K562 (cell line): ENCODE measurements at regions not wholly inside any gene's neighbourhood (a gene's known extent, or its start where the extent isn't known, plus 50 kb on each side); places are given as distances from the start of the nearest gene placed in this dataset.

ENCODE experiments used
- ATAC-seq: fragments of 200-7000 bp; cut with Tn5 transposase; 3 replicates; pipeline ENCODE4 v1.9.1; 2020; ENCODE audit warnings: moderate library complexity
- BruUV-seq: library from RNA; stranded (reverse); fragments of 400-500 nt; replicated peaks from 2 replicates; lab custom pipeline; 2021; lab: Mats Ljungman, UMichigan
- CTCF ChIA-PET: fragments of 300-600 bp; formaldehyde crosslinking; extraction: SDS; loops from one replicate; lab custom pipeline; 2021; ENCODE audit warnings: low intra/inter-chr PET ratio; lab: Yijun Ruan, JAX
- POLR2A ChIA-PET: fragments of 300-600, 350-650 bp; sonication (Branson Sonifier 250); formaldehyde crosslinking; extraction: SDS; loops from one replicate; lab custom pipeline; 2021; ENCODE audit warnings: antibody characterized with exemption, inconsistent platforms; lab: Yijun Ruan, JAX
- DNase-seq, 4 experiments: peaks; one replicate each; pipeline versions ENCODE4 v3.0.0 to v3.0.0-alpha.2; 2011 to 2018; ENCODE audit warnings: low spot score in 3 of 4, mixed read lengths in 3 of 4; ENCODE audit errors: extremely low read depth in 1 of 4
- FAIRE-seq: peaks from 2 replicates; lab custom pipeline; 2011; peaks lifted over from hg19 to GRCh38; lab: Jason Lieb, UNC
- H2AFZ ChIP-seq: 2 replicates; pipeline ENCODE4 v1.6.0; 2011; ENCODE audit warnings: low read depth, low read length, control low read depth, inconsistent platforms
- H3K27ac ChIP-seq: fragments of 200-600 bp; 3 replicates; pipeline ENCODE4 v1.8.0; 2011; ENCODE audit warnings: low read depth, mild to moderate bottlenecking, control low read depth, inconsistent platforms, low read length, moderate library complexity, mixed read lengths; ENCODE audit errors: extremely low read depth
- H3K27me3 ChIP-seq, 2 experiments: fragments of 300-600 bp in 1 of 2; 2 replicates in 1 of 2; 3 replicates in 1 of 2; pipeline versions ENCODE4 v1.6.0 to v1.8.0; 2011; ENCODE audit warnings: inconsistent platforms in 2 of 2, low read length in 2 of 2, mild to moderate bottlenecking in 1 of 2, mixed read lengths in 1 of 2, moderate library complexity in 1 of 2; ENCODE audit not compliant: control insufficient read depth in 2 of 2, insufficient read depth in 2 of 2
- H3K36me3 ChIP-seq: fragments of 300-600 bp; 3 replicates; pipeline ENCODE4 v1.8.0; 2011; ENCODE audit warnings: mild to moderate bottlenecking, low read length, inconsistent platforms; ENCODE audit not compliant: control insufficient read depth, insufficient read depth
- H3K4me1 ChIP-seq, 2 experiments: fragments of 200-600 bp in 1 of 2; replicated peaks in 1 of 2; 2 replicates in 1 of 2; 3 replicates in 1 of 2; pipeline versions ENCODE4 v1.5.1 to v1.8.0; 2011; ENCODE audit warnings: inconsistent platforms in 2 of 2, low read length in 2 of 2, mild to moderate bottlenecking in 1 of 2, mixed read lengths in 1 of 2, moderate library complexity in 1 of 2; ENCODE audit not compliant: control insufficient read depth in 2 of 2, insufficient read depth in 2 of 2
- H3K4me2 ChIP-seq: 2 replicates; pipeline ENCODE4 v1.6.1; 2011; ENCODE audit warnings: low read length, control low read depth, inconsistent platforms, mixed read lengths; ENCODE audit not compliant: insufficient read depth
- H3K4me3 ChIP-seq: fragments of 200-600 bp; sonication (generic), shearing (Covaris generic); 2 replicates; pipeline ENCODE4 v1.5.1; 2016; ENCODE audit warnings: control low read depth, inconsistent platforms
- H3K79me2 ChIP-seq: fragments of 200-600 bp; 3 replicates; pipeline ENCODE4 v1.8.0; 2011; ENCODE audit warnings: low read length, inconsistent platforms; ENCODE audit not compliant: control insufficient read depth, insufficient read depth
- H3K9ac ChIP-seq, 2 experiments: 2 replicates each; pipeline versions ENCODE4 v1.6.0 to v1.6.1; 2011; ENCODE audit warnings: low read depth in 2 of 2, low read length in 2 of 2, control low read depth in 1 of 2, inconsistent platforms in 1 of 2, mild to moderate bottlenecking in 1 of 2, mixed read lengths in 1 of 2; ENCODE audit not compliant: insufficient read depth in 1 of 2
- H3K9me1 ChIP-seq: one replicate; pipeline ENCODE4 v1.6.0; 2011; ENCODE audit warnings: inconsistent platforms, mild to moderate bottlenecking, low read length, moderate library complexity; ENCODE audit not compliant: control insufficient read depth, insufficient read depth
- H3K9me3 ChIP-seq: replicated peaks from 2 replicates; pipeline ENCODE4 v1.5.1; 2011; ENCODE audit warnings: low read depth, low read length, inconsistent platforms; ENCODE audit not compliant: control insufficient read depth, insufficient read depth
- H4K20me1 ChIP-seq: replicated peaks from 2 replicates; pipeline ENCODE4 v1.6.1; 2011; ENCODE audit warnings: low read length, inconsistent platforms, mixed read lengths; ENCODE audit not compliant: control insufficient read depth, insufficient read depth
- ASH1L ChIP-seq: fragments of 450-650 bp; IDR thresholded peaks from 2 replicates; pipeline ENCODE4 v1.6.1; 2018; ENCODE audit warnings: borderline replicate concordance, mild to moderate bottlenecking, low read depth; ENCODE audit not compliant: partially characterized antibody
- EGR1 ChIP-seq: fragments of 450-650 bp; conservative IDR thresholded peaks from 2 replicates; pipeline ENCODE4 v1.6.1; 2017; ENCODE audit warnings: mild to moderate bottlenecking
- KAT7 ChIP-seq: sonication (generic); formaldehyde crosslinking; IDR thresholded peaks from 2 replicates; pipeline ENCODE4 v1.8.0; 2022; ENCODE audit warnings: missing genetic modification reagents, mild to moderate bottlenecking, borderline replicate concordance
- NFE2L1 ChIP-seq: fragments of 450-650 bp; IDR thresholded peaks from 2 replicates; pipeline ENCODE4 v1.6.1; 2016; ENCODE audit warnings: missing genetic modification characterization, low read depth, mild to moderate bottlenecking, missing compliant biosample characterization, moderate library complexity, borderline replicate concordance
- SMAD1 ChIP-seq: fragments of 150-350 bp; IDR thresholded peaks from 2 replicates; pipeline ENCODE4 v1.6.1; 2014; ENCODE audit warnings: low read length, low read depth; ENCODE audit not compliant: partially characterized antibody
- SREBF1 ChIP-seq: fragments of 150-350 bp; IDR thresholded peaks from 2 replicates; pipeline ENCODE4 v1.6.1; 2014; ENCODE audit warnings: antibody characterized with exemption, low read depth, low read length, borderline replicate concordance
- WGBS: fragments of 100-300 bp; shearing (Covaris generic); methylation state at CpG from one replicate; pipeline ENCODE4 v1.1.6; 2016; ENCODE audit warnings: low coverage, mixed read lengths; ENCODE audit not compliant: insufficient coverage; ENCODE audit errors: missing lambda C conversion rate; 5-methylcytosine and 5-hydroxymethylcytosine counted together
- in situ Hi-C: fragments of 300-500 bp; cut with MboI; formaldehyde crosslinking; loops from 4 replicates; pipeline ENCODE4 v1.15.0; 2018; ENCODE audit warnings: inconsistent platforms, mixed read lengths
- intact Hi-C: fragments of 100-400 bp; cut with micrococcal nuclease; formaldehyde crosslinking; loops from 2 replicates; pipeline ENCODE4 v1.14.2; 2022
- TF ChIP-seq, protein P1 (sequence below): fragments of 250-450 bp; sonication (Bioruptor Pico); IDR thresholded peaks from 2 replicates; pipeline ENCODE4 v1.4.0; 2020
- TF ChIP-seq, protein P2 (sequence below): fragments of 450-650 bp; formaldehyde crosslinking; IDR thresholded peaks from 2 replicates; pipeline ENCODE4 v1.4.0; 2020; ENCODE audit warnings: mild to moderate bottlenecking, moderate library complexity

DNA sequence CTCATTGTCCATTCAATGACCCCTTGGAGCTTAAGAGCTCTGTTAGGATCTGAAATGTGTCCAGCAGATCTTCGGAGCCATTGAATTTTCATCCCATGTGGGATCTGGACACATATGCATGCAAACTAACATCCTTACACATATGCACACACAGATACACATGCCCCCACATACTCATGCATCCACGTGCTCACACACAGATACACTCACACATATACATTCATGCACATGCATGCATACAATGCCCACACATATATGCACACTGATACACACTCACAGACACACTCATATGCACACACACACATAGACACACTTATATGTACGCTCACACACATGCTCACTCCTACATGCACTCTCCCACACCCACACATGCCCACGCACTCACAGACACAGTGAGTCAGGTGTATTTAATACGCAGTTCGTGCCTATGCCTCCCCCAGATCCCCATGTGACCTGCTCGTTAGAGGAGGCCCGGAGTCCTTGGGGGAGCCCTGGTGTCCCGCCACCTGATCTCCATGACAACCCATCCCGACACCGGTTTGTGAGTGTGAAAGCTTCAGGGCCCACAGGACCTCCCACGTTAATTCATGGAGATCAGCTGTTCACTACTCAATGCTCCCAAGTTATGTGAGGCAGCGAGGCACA lies 121.9 kb upstream of the SULF2 start:
- no peak for FAIRE-seq

DNA sequence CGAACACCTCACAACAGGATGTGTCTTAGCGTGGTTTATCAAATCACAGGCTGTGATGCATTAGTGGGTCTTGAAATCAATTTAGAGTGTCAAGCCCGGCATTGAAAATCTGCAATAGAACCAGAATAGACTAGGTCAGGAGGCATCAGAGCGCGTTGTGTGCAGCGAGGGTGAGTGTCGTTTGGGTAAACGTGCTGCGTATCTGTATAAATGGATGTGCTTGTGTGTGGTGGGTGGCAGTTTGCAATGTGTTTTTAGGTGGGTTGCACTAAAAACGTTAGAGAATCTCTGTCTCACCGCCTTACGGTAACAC lies 121.0 kb upstream of the SULF2 start:
- Histone ChIP-seq H3K9me1 (no peaks in the 10 kb centered on the region), H3K79me2 (no peaks in the 10 kb centered on the region), H3K36me3 (no peaks in the 10 kb centered on the region), H3K9me3 (no peaks in the 10 kb centered on the region), H3K9ac (no peak overlapping the region), H3K4me1 (no peaks in the 10 kb centered on the region), H3K27ac (no peak overlapping the region), H3K27me3 (peaks cover 0 to 16% of the 10 kb centered on the region in 2 experiments), H2AFZ (no peak overlapping the region), H4K20me1 (no peaks in the 10 kb centered on the region), H3K4me2 (no peak overlapping the region), H3K4me3 (no peak overlapping the region)
- intact Hi-C loops, result no loop called here
- in situ Hi-C loops, result no loop called here
- ChIA-PET POLR2A (no interaction called here), CTCF (no interaction called here)
- no peak for FAIRE-seq
- no TSS peak for BruUV-seq
- no peak for DNase-seq
- WGBS, result under 1% methylated on average over 12 of the region's 12 CpGs
- ATAC-seq, result no peak
- TF ChIP-seq ASH1L (no peak), SREBF1 (no peak), SMAD1 (no peak), NFE2L1 (tag) (no peak), KAT7 (CRISPR knock-in tag) (no peak)
- TF ChIP-seq, protein P1, sequence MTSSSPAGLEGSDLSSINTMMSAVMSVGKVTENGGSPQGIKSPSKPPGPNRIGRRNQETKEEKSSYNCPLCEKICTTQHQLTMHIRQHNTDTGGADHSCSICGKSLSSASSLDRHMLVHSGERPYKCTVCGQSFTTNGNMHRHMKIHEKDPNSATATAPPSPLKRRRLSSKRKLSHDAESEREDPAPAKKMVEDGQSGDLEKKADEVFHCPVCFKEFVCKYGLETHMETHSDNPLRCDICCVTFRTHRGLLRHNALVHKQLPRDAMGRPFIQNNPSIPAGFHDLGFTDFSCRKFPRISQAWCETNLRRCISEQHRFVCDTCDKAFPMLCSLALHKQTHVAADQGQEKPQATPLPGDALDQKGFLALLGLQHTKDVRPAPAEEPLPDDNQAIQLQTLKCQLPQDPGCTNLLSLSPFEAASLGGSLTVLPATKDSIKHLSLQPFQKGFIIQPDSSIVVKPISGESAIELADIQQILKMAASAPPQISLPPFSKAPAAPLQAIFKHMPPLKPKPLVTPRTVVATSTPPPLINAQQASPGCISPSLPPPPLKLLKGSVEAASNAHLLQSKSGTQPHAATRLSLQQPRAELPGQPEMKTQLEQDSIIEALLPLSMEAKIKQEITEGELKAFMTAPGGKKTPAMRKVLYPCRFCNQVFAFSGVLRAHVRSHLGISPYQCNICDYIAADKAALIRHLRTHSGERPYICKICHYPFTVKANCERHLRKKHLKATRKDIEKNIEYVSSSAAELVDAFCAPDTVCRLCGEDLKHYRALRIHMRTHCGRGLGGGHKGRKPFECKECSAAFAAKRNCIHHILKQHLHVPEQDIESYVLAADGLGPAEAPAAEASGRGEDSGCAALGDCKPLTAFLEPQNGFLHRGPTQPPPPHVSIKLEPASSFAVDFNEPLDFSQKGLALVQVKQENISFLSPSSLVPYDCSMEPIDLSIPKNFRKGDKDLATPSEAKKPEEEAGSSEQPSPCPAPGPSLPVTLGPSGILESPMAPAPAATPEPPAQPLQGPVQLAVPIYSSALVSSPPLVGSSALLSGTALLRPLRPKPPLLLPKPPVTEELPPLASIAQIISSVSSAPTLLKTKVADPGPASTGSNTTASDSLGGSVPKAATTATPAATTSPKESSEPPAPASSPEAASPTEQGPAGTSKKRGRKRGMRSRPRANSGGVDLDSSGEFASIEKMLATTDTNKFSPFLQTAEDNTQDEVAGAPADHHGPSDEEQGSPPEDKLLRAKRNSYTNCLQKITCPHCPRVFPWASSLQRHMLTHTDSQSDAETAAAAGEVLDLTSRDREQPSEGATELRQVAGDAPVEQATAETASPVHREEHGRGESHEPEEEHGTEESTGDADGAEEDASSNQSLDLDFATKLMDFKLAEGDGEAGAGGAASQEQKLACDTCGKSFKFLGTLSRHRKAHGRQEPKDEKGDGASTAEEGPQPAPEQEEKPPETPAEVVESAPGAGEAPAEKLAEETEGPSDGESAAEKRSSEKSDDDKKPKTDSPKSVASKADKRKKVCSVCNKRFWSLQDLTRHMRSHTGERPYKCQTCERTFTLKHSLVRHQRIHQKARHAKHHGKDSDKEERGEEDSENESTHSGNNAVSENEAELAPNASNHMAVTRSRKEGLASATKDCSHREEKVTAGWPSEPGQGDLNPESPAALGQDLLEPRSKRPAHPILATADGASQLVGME, result no peak

More for the DNA sequence above, 121.9 kb upstream of the SULF2 start:
- Histone ChIP-seq H3K9me1 (no peaks in the 10 kb centered on the region), H3K36me3 (no peaks in the 10 kb centered on the region), H3K9ac (no peak overlapping the region), H3K27me3 (peaks cover 0 to 16% of the 10 kb centered on the region in 2 experiments), H4K20me1 (no peaks in the 10 kb centered on the region), H2AFZ (no peak overlapping the region), H3K4me1 (no peaks in the 10 kb centered on the region), H3K9me3 (no peaks in the 10 kb centered on the region), H3K4me2 (no peak overlapping the region), H3K79me2 (no peaks in the 10 kb centered on the region), H3K27ac (no peak overlapping the region), H3K4me3 (no peak overlapping the region)
- ChIA-PET CTCF (no interaction called here), POLR2A (no interaction called here)
- intact Hi-C loops, result no loop called here
- in situ Hi-C loops, result no loop called here
- no TSS peak for BruUV-seq
- DNase-seq (no peak), ATAC-seq (no peak)
- 1% methylated on average over 13 of the region's 13 CpGs for WGBS
- TF ChIP-seq, protein P2, sequence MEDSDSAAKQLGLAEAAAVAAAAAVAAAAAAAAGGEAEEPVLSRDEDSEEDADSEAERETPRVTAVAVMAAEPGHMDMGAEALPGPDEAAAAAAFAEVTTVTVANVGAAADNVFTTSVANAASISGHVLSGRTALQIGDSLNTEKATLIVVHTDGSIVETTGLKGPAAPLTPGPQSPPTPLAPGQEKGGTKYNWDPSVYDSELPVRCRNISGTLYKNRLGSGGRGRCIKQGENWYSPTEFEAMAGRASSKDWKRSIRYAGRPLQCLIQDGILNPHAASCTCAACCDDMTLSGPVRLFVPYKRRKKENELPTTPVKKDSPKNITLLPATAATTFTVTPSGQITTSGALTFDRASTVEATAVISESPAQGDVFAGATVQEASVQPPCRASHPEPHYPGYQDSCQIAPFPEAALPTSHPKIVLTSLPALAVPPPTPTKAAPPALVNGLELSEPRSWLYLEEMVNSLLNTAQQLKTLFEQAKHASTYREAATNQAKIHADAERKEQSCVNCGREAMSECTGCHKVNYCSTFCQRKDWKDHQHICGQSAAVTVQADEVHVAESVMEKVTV, result no peak
- TF ChIP-seq EGR1, result peak; percentile 49
